ENCODE measurements at regions not wholly inside any gene's neighbourhood (a gene's known extent, or its start where the extent isn't known, plus 50 kb on each side); places are given as distances from the start of the nearest gene placed in this dataset.

DNA sequence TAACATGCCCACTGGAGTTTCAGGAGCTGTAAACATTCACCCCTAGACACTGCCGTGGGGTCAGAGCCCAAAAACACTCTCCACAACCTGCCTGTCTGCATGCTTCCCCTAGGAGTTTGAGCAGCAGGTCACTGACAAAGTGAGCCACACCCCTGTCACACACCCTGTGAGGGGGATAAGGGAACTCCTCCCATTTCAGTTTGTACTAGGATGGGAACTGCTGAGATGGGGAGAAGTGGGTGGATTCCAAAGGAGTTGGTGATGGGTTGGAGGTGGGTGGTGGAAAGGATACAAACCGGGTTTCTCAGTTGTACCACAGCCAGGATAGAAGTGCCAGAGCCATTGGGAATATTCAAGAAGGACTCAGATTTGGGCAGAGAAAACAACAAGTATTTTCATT lies 140.2 kb downstream of the MIS18A start:
- TF ChIP-seq POLR2A (IDR thresholded peaks at IDR 0.05; ENCODE audit: low read length) = no peak
- no peak for TF ChIP-seq GATA1 (IDR thresholded peaks at IDR 0.05; ENCODE audit: low read depth, low read length)

Data from erythroblast (primary cell).